ENCODE measurements at regions not wholly inside any gene's neighbourhood (a gene's known extent, or its start where the extent isn't known, plus 50 kb on each side); places are given as distances from the start of the nearest gene placed in this dataset.

- H3K4me2 ChIP-seq (ENCODE audit: insufficient read depth, low read length): no peak overlapping the region
- H3K4me1 ChIP-seq (ENCODE audit: insufficient read depth, low read length): no peaks in the 10 kb centered on the region
- no peaks in the 10 kb centered on the region for H3K9me3 ChIP-seq (ENCODE audit: insufficient read depth, low read length, severe bottlenecking)
- H3K27ac ChIP-seq (ENCODE audit: low read length): no peak overlapping the region
- H3K36me3 ChIP-seq (ENCODE audit: insufficient read depth, low read length): no peaks in the 10 kb centered on the region
- no peak overlapping the region for H3K9ac ChIP-seq (ENCODE audit: low read depth, low read length)
- H3K79me2 ChIP-seq (ENCODE audit: insufficient read depth, low read length): no peaks in the 10 kb centered on the region
- DNase-seq (no peak), ATAC-seq (ENCODE audit: insufficient read depth, low read depth) (no peak)
- TF ChIP-seq EZH2 (IDR thresholded peaks at IDR 0.05; ENCODE audit: borderline replicate concordance, low read depth, low read length, severe bottlenecking): no peak
- no peak for TF ChIP-seq CTCF (IDR thresholded peaks at IDR 0.05; ENCODE audit: borderline replicate concordance, extremely low read depth, low read length, poor library complexity, severe bottlenecking)
- no peak overlapping the region for H2AFZ ChIP-seq (ENCODE audit: low read depth, low read length)
- no peak overlapping the region for H3K4me3 ChIP-seq (ENCODE audit: low read depth in 1 of 2, low read length in 2 of 2)
- no peaks in the 10 kb centered on the region for H4K20me1 ChIP-seq (ENCODE audit: insufficient read depth, low read length)
- H3K27me3 ChIP-seq (ENCODE audit: insufficient read depth, low read length, poor library complexity): no peaks in the 10 kb centered on the region
These were observed 315.8 kb upstream of the LRRC4C start for GRCh38 chr11:41775296-41775695.

GRCh38 chr11:41779401-41779960 lies 320.0 kb upstream of the LRRC4C start:
- ATAC-seq (ENCODE audit: insufficient read depth, low read depth): no peak
- no peak overlapping the region for H3K4me2 ChIP-seq (ENCODE audit: insufficient read depth, low read length)
- no peak for TF ChIP-seq CTCF (IDR thresholded peaks at IDR 0.05; ENCODE audit: borderline replicate concordance, extremely low read depth, low read length, poor library complexity, severe bottlenecking)
- DNase-seq: no peak
- H3K9ac ChIP-seq (ENCODE audit: low read depth, low read length): no peak overlapping the region
- H3K27ac ChIP-seq (ENCODE audit: low read length): no peak overlapping the region
- no peaks in the 10 kb centered on the region for H3K36me3 ChIP-seq (ENCODE audit: insufficient read depth, low read length)
- H2AFZ ChIP-seq (ENCODE audit: low read depth, low read length): no peak overlapping the region
- no peaks in the 10 kb centered on the region for H3K9me3 ChIP-seq (ENCODE audit: insufficient read depth, low read length, severe bottlenecking)
- H3K4me1 ChIP-seq (ENCODE audit: insufficient read depth, low read length): no peaks in the 10 kb centered on the region
- H3K27me3 ChIP-seq (ENCODE audit: insufficient read depth, low read length, poor library complexity): no peaks in the 10 kb centered on the region
- no peaks in the 10 kb centered on the region for H3K79me2 ChIP-seq (ENCODE audit: insufficient read depth, low read length)
- no peaks in the 10 kb centered on the region for H4K20me1 ChIP-seq (ENCODE audit: insufficient read depth, low read length)
- H3K4me3 ChIP-seq (ENCODE audit: low read depth in 1 of 2, low read length in 2 of 2): no peak overlapping the region

DNA sequence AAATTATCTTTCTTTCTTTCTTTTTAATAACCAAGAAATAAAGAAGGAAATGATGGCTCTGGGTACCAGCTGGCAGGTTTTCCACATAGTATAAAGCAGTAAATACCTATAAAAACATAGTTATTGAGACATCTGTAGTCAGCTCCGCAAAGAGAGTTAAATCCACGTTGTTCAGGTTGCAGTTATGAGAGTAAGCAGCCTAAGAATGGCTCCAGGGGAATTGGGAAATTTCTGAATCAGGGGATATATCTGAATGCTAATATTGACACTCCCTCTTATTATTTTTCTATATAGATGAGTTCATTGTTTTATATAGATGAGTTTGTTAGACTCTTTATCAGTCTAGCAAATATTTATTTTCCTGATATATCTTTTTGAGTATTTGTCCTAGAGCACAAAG lies 322.0 kb upstream of the LRRC4C start:
- H3K4me3 ChIP-seq (ENCODE audit: low read depth in 1 of 2, low read length in 2 of 2): no peak overlapping the region
- no peaks in the 10 kb centered on the region for H3K4me1 ChIP-seq (ENCODE audit: insufficient read depth, low read length)
- H3K27ac ChIP-seq (ENCODE audit: low read length): no peak overlapping the region
- H3K36me3 ChIP-seq (ENCODE audit: insufficient read depth, low read length): no peaks in the 10 kb centered on the region
- H3K4me2 ChIP-seq (ENCODE audit: insufficient read depth, low read length): no peak overlapping the region
- H2AFZ ChIP-seq (ENCODE audit: low read depth, low read length): no peak overlapping the region
- H3K9me3 ChIP-seq (ENCODE audit: insufficient read depth, low read length, severe bottlenecking): no peaks in the 10 kb centered on the region
- TF ChIP-seq EZH2 (IDR thresholded peaks at IDR 0.05; ENCODE audit: borderline replicate concordance, low read depth, low read length, severe bottlenecking) (no peak), CTCF (IDR thresholded peaks at IDR 0.05; ENCODE audit: borderline replicate concordance, extremely low read depth, low read length, poor library complexity, severe bottlenecking) (no peak)
- H4K20me1 ChIP-seq (ENCODE audit: insufficient read depth, low read length): no peaks in the 10 kb centered on the region
- H3K9ac ChIP-seq (ENCODE audit: low read depth, low read length): no peak overlapping the region
- DNase-seq (no peak), ATAC-seq (ENCODE audit: insufficient read depth, low read depth) (no peak)
- H3K27me3 ChIP-seq (ENCODE audit: insufficient read depth, low read length, poor library complexity): no peaks in the 10 kb centered on the region
- no peaks in the 10 kb centered on the region for H3K79me2 ChIP-seq (ENCODE audit: insufficient read depth, low read length)

All from DND-41 (cell line).